HG03432 (cell line): ENCODE measurements at regions not wholly inside any gene's neighbourhood (a gene's known extent, or its start where the extent isn't known, plus 50 kb on each side); places are given as distances from the start of the nearest gene placed in this dataset.
A peak's percentile ranks its signal among the peaks of the same experiment; 100 is the strongest.

Experiments
- ATAC-seq: cut with Tn5 transposase; IDR thresholded peaks from one replicate; pipeline ENCODE4 v1.9.1; 2021; ENCODE audit warnings: mild to moderate bottlenecking, moderate library complexity; ENCODE audit not compliant: unreplicated experiment

- ATAC-seq: no peak
Observed at GRCh38 chr21:15421441-15421881, 308.3 kb upstream of the USP25 start.

GRCh38 chr21:15421947-15422346 is 307.8 kb upstream of the USP25 start:
- no peak for ATAC-seq

GRCh38 chr21:15422783-15423182 is 307.0 kb upstream of the USP25 start:
- no peak for ATAC-seq

- no peak for ATAC-seq
Observed at GRCh38 chr21:15423676-15424445, 305.9 kb upstream of the USP25 start.

- ATAC-seq: no peak
Observed at GRCh38 chr21:15425049-15425448, 304.7 kb upstream of the USP25 start.

GRCh38 chr21:15430023-15430422 is 299.8 kb upstream of the USP25 start:
- no peak for ATAC-seq

GRCh38 chr21:15430577-15430976 is 299.2 kb upstream of the USP25 start:
- no peak for ATAC-seq

GRCh38 chr21:15431053-15431452 is 298.7 kb upstream of the USP25 start:
- ATAC-seq: no peak

- no peak for ATAC-seq
Observed at GRCh38 chr21:15433091-15433490, 296.7 kb upstream of the USP25 start.

- no peak for ATAC-seq
Observed at GRCh38 chr21:15434163-15434905, 295.4 kb upstream of the USP25 start.

- no peak for ATAC-seq
Observed at GRCh38 chr21:15436031-15436430, 293.8 kb upstream of the USP25 start.

GRCh38 chr21:15437883-15438282 is 291.9 kb upstream of the USP25 start:
- ATAC-seq: peak; percentile 88

- no peak for ATAC-seq
Observed at GRCh38 chr21:15439726-15440125, 290.1 kb upstream of the USP25 start.

- no peak for ATAC-seq
Observed at GRCh38 chr21:15441060-15441493, 288.7 kb upstream of the USP25 start.

- ATAC-seq: no peak
Observed at GRCh38 chr21:15441992-15442391, 287.8 kb upstream of the USP25 start.

- no peak for ATAC-seq
Observed at GRCh38 chr21:15442743-15443469, 286.9 kb upstream of the USP25 start.

GRCh38 chr21:15443740-15444117 is 286.1 kb upstream of the USP25 start:
- ATAC-seq: no peak

- no peak for ATAC-seq
Observed at GRCh38 chr21:15444118-15444960, 285.4 kb upstream of the USP25 start.

- ATAC-seq: peak; percentile 91
Observed at GRCh38 chr21:15445327-15445726, 284.5 kb upstream of the USP25 start.

GRCh38 chr21:15446223-15446622 is 283.6 kb upstream of the USP25 start:
- ATAC-seq: no peak

GRCh38 chr21:15449556-15449955 is 280.2 kb upstream of the USP25 start:
- ATAC-seq: no peak
